Skeletal muscle tissue (tissue), 3 donors: ENCODE measurements at regions not wholly inside any gene's neighbourhood (a gene's known extent, or its start where the extent isn't known, plus 50 kb on each side); places are given as distances from the start of the nearest gene placed in this dataset.

Source experiments
- H3K27ac ChIP-seq: one replicate; pipeline ENCODE4 v1.7.0; 2013; ENCODE audit warnings: mild to moderate bottlenecking, low read depth, low read length, inconsistent platforms
- H3K27me3 ChIP-seq, 3 donors: one replicate each; pipeline ENCODE4 v1.7.0; 2013; ENCODE audit warnings: low read length in 3 of 3; ENCODE audit not compliant: control insufficient read depth in 3 of 3, insufficient read depth in 3 of 3
- H3K36me3 ChIP-seq, 3 donors: one replicate each; pipeline ENCODE4 v1.7.0; 2013; ENCODE audit warnings: low read length in 3 of 3; ENCODE audit not compliant: control insufficient read depth in 3 of 3, insufficient read depth in 3 of 3
- H3K4me1 ChIP-seq, 3 donors: one replicate each; pipeline ENCODE4 v1.7.0; 2013; ENCODE audit warnings: low read length in 3 of 3, mild to moderate bottlenecking in 3 of 3; ENCODE audit not compliant: control insufficient read depth in 3 of 3, insufficient read depth in 3 of 3
- H3K4me3 ChIP-seq, 3 donors: one replicate each; pipeline ENCODE4 v1.7.0; 2013; ENCODE audit warnings: low read length in 3 of 3
- H3K9ac ChIP-seq, 3 donors: one replicate each; pipeline ENCODE4 v1.7.0; 2013; ENCODE audit warnings: low read length in 3 of 3, mild to moderate bottlenecking in 3 of 3, moderate library complexity in 2 of 3, low read depth in 1 of 3
- H3K9me3 ChIP-seq, 3 donors: one replicate each; pipeline ENCODE4 v1.7.0; 2013; ENCODE audit warnings: low read length in 3 of 3; ENCODE audit not compliant: control insufficient read depth in 3 of 3
- donor health status: Osteomylitis.

- no peak overlapping the region for H3K27ac ChIP-seq
- H3K9me3 ChIP-seq: no peaks in the 10 kb centered on the region
- H3K4me3 ChIP-seq: no peak overlapping the region
- no peaks in the 10 kb centered on the region for H3K36me3 ChIP-seq
- no peak overlapping the region for H3K9ac ChIP-seq
- H3K27me3 ChIP-seq: no peaks in the 10 kb centered on the region
- H3K4me1 ChIP-seq: no peaks in the 10 kb centered on the region
Measured at GRCh38 chr1:55913565-55913964, 665.8 kb downstream of the PLPP3 start.

GRCh38 chr1:55912438-55912837, 666.9 kb downstream of the PLPP3 start:
- no peaks in the 10 kb centered on the region for H3K9me3 ChIP-seq
- no peaks in the 10 kb centered on the region for H3K27me3 ChIP-seq
- no peak overlapping the region for H3K9ac ChIP-seq
- H3K4me3 ChIP-seq: no peak overlapping the region
- no peaks in the 10 kb centered on the region for H3K4me1 ChIP-seq
- no peak overlapping the region for H3K27ac ChIP-seq
- H3K36me3 ChIP-seq: no peaks in the 10 kb centered on the region

GRCh38 chr1:55904541-55904940, 674.8 kb downstream of the PLPP3 start:
- Histone ChIP-seq H3K27me3 (no peaks in the 10 kb centered on the region), H3K36me3 (no peaks in the 10 kb centered on the region), H3K9me3 (no peaks in the 10 kb centered on the region), H3K4me1 (no peaks in the 10 kb centered on the region), H3K4me3 (no peak overlapping the region), H3K27ac (no peak overlapping the region), H3K9ac (no peak overlapping the region)

- Histone ChIP-seq H3K27me3 (no peaks in the 10 kb centered on the region), H3K9ac (no peak overlapping the region), H3K4me1 (no peaks in the 10 kb centered on the region), H3K36me3 (no peaks in the 10 kb centered on the region), H3K9me3 (no peaks in the 10 kb centered on the region), H3K4me3 (no peak overlapping the region), H3K27ac (no peak overlapping the region)
Measured at GRCh38 chr1:55898181-55898580, 681.2 kb downstream of the PLPP3 start.

GRCh38 chr1:55896210-55896609, 681.0 kb upstream of the USP24 start:
- Histone ChIP-seq H3K4me3 (no peak overlapping the region), H3K27ac (no peak overlapping the region), H3K36me3 (no peaks in the 10 kb centered on the region), H3K4me1 (no peaks in the 10 kb centered on the region), H3K9me3 (no peaks in the 10 kb centered on the region), H3K9ac (no peak overlapping the region), H3K27me3 (no peaks in the 10 kb centered on the region)

- no peaks in the 10 kb centered on the region for H3K27me3 ChIP-seq
- no peaks in the 10 kb centered on the region for H3K9me3 ChIP-seq
- H3K4me3 ChIP-seq: no peak overlapping the region
- no peak overlapping the region for H3K9ac ChIP-seq
- no peaks in the 10 kb centered on the region for H3K36me3 ChIP-seq
- H3K27ac ChIP-seq: no peak overlapping the region
- H3K4me1 ChIP-seq: no peaks in the 10 kb centered on the region
Measured at GRCh38 chr1:55894521-55894920, 679.4 kb upstream of the USP24 start.

GRCh38 chr1:55893155-55893554, 678.0 kb upstream of the USP24 start:
- no peaks in the 10 kb centered on the region for H3K36me3 ChIP-seq
- H3K27me3 ChIP-seq: no peaks in the 10 kb centered on the region
- no peaks in the 10 kb centered on the region for H3K4me1 ChIP-seq
- no peak overlapping the region for H3K4me3 ChIP-seq
- no peaks in the 10 kb centered on the region for H3K9me3 ChIP-seq
- no peak overlapping the region for H3K27ac ChIP-seq
- no peak overlapping the region for H3K9ac ChIP-seq

- Histone ChIP-seq H3K9ac (no peak overlapping the region), H3K27me3 (no peaks in the 10 kb centered on the region), H3K27ac (no peak overlapping the region), H3K4me1 (no peaks in the 10 kb centered on the region), H3K4me3 (no peak overlapping the region), H3K36me3 (no peaks in the 10 kb centered on the region), H3K9me3 (no peaks in the 10 kb centered on the region)
Measured at GRCh38 chr1:55888685-55889317, 673.6 kb upstream of the USP24 start.

GRCh38 chr1:55886856-55887712, 671.9 kb upstream of the USP24 start:
- Histone ChIP-seq H3K4me3 (no peak overlapping the region), H3K9ac (no peak overlapping the region), H3K27me3 (no peaks in the 10 kb centered on the region), H3K4me1 (no peaks in the 10 kb centered on the region), H3K27ac (no peak overlapping the region), H3K36me3 (no peaks in the 10 kb centered on the region), H3K9me3 (no peaks in the 10 kb centered on the region)

GRCh38 chr1:55885619-55886018, 670.5 kb upstream of the USP24 start:
- Histone ChIP-seq H3K4me3 (no peak overlapping the region), H3K9me3 (no peaks in the 10 kb centered on the region), H3K27ac (no peak overlapping the region), H3K9ac (no peak overlapping the region), H3K36me3 (no peaks in the 10 kb centered on the region), H3K4me1 (no peaks in the 10 kb centered on the region), H3K27me3 (no peaks in the 10 kb centered on the region)
